HEK293 (cell line): ENCODE measurements at regions not wholly inside any gene's neighbourhood (a gene's known extent, or its start where the extent isn't known, plus 50 kb on each side); places are given as distances from the start of the nearest gene placed in this dataset.

ENCODE experiments used
- CTCF ChIA-PET: fragments of 350-600 bp; formaldehyde crosslinking; extraction: SDS; loops from one replicate; lab custom pipeline; 2021; ENCODE audit warnings: antibody characterized with exemption; lab: Yijun Ruan, JAX
- POLR2A ChIA-PET: fragments of 300-600 bp; formaldehyde crosslinking; extraction: SDS; loops from one replicate; lab custom pipeline; 2020; ENCODE audit warnings: antibody characterized with exemption, inconsistent platforms; lab: Yijun Ruan, JAX
- H3K27ac ChIP-seq: fragments of 200-500 bp; sonication (Bioruptor generic); 2 replicates; pipeline ENCODE4 v1.5.1; 2014; ENCODE audit warnings: low read depth, low read length, control low read depth, inconsistent platforms; ENCODE audit errors: extremely low read depth
- H3K36me3 ChIP-seq, 2 experiments: fragments of 200-500 bp in 1 of 2; sonication (Bioruptor generic) in 1 of 2; 1 replicate in 1 of 2; 2 replicates in 1 of 2; pipeline ENCODE4 v1.5.1; 2014 to 2017; ENCODE audit warnings: inconsistent platforms in 2 of 2, low read length in 2 of 2; ENCODE audit not compliant: control insufficient read depth in 2 of 2, insufficient read depth in 1 of 2
- H3K4me1 ChIP-seq: fragments of 200-500 bp; sonication (Bioruptor generic); 2 replicates; pipeline ENCODE4 v1.5.1; 2014; ENCODE audit warnings: mild to moderate bottlenecking, low read length, inconsistent platforms; ENCODE audit not compliant: control insufficient read depth, insufficient read depth
- H3K4me3 ChIP-seq: 2 replicates; pipeline ENCODE4 v1.5.1; 2011; ENCODE audit warnings: low read depth, mild to moderate bottlenecking, control low read depth, low read length, moderate library complexity
- H3K9me3 ChIP-seq: fragments of 200-500 bp; sonication (Bioruptor generic); 2 replicates; pipeline ENCODE4 v1.5.1; 2014; ENCODE audit warnings: low read depth, low read length, inconsistent platforms; ENCODE audit not compliant: control insufficient read depth, insufficient read depth
- BCL11B ChIP-seq: fragments of 450-650 bp; formaldehyde crosslinking; IDR thresholded peaks from 2 replicates; pipeline ENCODE4 v1.5.1; 2016; ENCODE audit warnings: low read depth, missing biosample characterization, missing genetic modification characterization
- EGR2 ChIP-seq: fragments of 450-650 bp; formaldehyde crosslinking; IDR thresholded peaks from 2 replicates; pipeline ENCODE4 v1.5.1; 2016; ENCODE audit warnings: low read depth, missing biosample characterization, missing genetic modification characterization
- HOXA7 ChIP-seq: sonication (generic); formaldehyde crosslinking; IDR thresholded peaks from 2 replicates; pipeline ENCODE4 v1.8.1; 2022; ENCODE audit warnings: missing genetic modification reagents, borderline replicate concordance
- IKZF3 ChIP-seq: fragments of 450-650 bp; IDR thresholded peaks from 2 replicates; pipeline ENCODE4 v1.5.0; 2018; ENCODE audit warnings: missing biosample characterization, mild to moderate bottlenecking, missing genetic modification characterization, moderate library complexity
- INSM2 ChIP-seq: fragments of 450-650 bp; formaldehyde crosslinking; IDR thresholded peaks from 2 replicates; pipeline ENCODE4 v1.5.1; 2016; ENCODE audit warnings: missing biosample characterization, missing genetic modification characterization
- REST ChIP-seq: fragments of 450-650 bp; formaldehyde crosslinking; IDR thresholded peaks from 2 replicates; pipeline ENCODE4 v1.5.1; 2016; ENCODE audit warnings: missing biosample characterization, missing genetic modification characterization
- SALL2 ChIP-seq: fragments of 450-650 bp; formaldehyde crosslinking; IDR thresholded peaks from 2 replicates; pipeline ENCODE4 v1.5.0; 2017; ENCODE audit warnings: missing biosample characterization, mild to moderate bottlenecking, missing genetic modification characterization, borderline replicate concordance
- TRIM28 ChIP-seq: IDR thresholded peaks from 2 replicates; pipeline ENCODE4 v1.6.1; 2011; ENCODE audit warnings: low read length, control low read depth, borderline replicate concordance
- ZBTB10 ChIP-seq: fragments of 450-650 bp; formaldehyde crosslinking; IDR thresholded peaks from 2 replicates; pipeline ENCODE4 v1.5.1; 2016; ENCODE audit warnings: missing biosample characterization, missing genetic modification characterization
- ZFHX2 ChIP-seq: fragments of 450-650 bp; formaldehyde crosslinking; conservative IDR thresholded peaks from 2 replicates; pipeline ENCODE4 v1.5.1; 2016; ENCODE audit warnings: missing biosample characterization, missing genetic modification characterization
- ZNF239 ChIP-seq: fragments of 450-650 bp; formaldehyde crosslinking; IDR thresholded peaks from 2 replicates; pipeline ENCODE4 v1.5.1; 2016; ENCODE audit warnings: missing biosample characterization, missing genetic modification characterization
- ZNF248 ChIP-seq: fragments of 450-650 bp; formaldehyde crosslinking; IDR thresholded peaks from 2 replicates; pipeline ENCODE4 v1.5.1; 2017; ENCODE audit warnings: missing biosample characterization, missing genetic modification characterization
- ZNF280C ChIP-seq: fragments of 450-650 bp; formaldehyde crosslinking; IDR thresholded peaks from 2 replicates; pipeline ENCODE4 v1.5.1; 2016; ENCODE audit warnings: missing biosample characterization, missing genetic modification characterization
- ZNF391 ChIP-seq: fragments of 450-650 bp; formaldehyde crosslinking; IDR thresholded peaks from 2 replicates; pipeline ENCODE4 v1.5.1; 2016; ENCODE audit warnings: low read depth, missing biosample characterization, missing genetic modification characterization, borderline replicate concordance
- ZNF426 ChIP-seq: fragments of 450-650 bp; formaldehyde crosslinking; IDR thresholded peaks from 2 replicates; pipeline ENCODE4 v1.5.1; 2017; ENCODE audit warnings: missing biosample characterization, missing genetic modification characterization, mild to moderate bottlenecking, inconsistent platforms, moderate library complexity
- ZNF501 ChIP-seq: fragments of 450-650 bp; formaldehyde crosslinking; IDR thresholded peaks from 2 replicates; pipeline ENCODE4 v1.5.1; 2016; ENCODE audit warnings: missing biosample characterization, missing genetic modification characterization
- ZNF571 ChIP-seq: fragments of 450-650 bp; formaldehyde crosslinking; IDR thresholded peaks from 2 replicates; pipeline ENCODE4 v1.5.0; 2017; ENCODE audit warnings: missing biosample characterization, missing genetic modification characterization
- ZNF600 ChIP-seq: fragments of 450-650 bp; formaldehyde crosslinking; IDR thresholded peaks from 2 replicates; pipeline ENCODE4 v1.5.1; 2016; ENCODE audit warnings: missing biosample characterization, missing genetic modification characterization
- ZNF660 ChIP-seq: fragments of 450-650 bp; IDR thresholded peaks from 2 replicates; pipeline ENCODE4 v1.5.1; 2018; ENCODE audit warnings: missing biosample characterization, mild to moderate bottlenecking, missing genetic modification characterization
- ZNF664 ChIP-seq: fragments of 450-650 bp; formaldehyde crosslinking; IDR thresholded peaks from 2 replicates; pipeline ENCODE4 v1.5.1; 2016; ENCODE audit warnings: missing biosample characterization, missing genetic modification characterization
- ZNF843 ChIP-seq: fragments of 450-650 bp; formaldehyde crosslinking; IDR thresholded peaks from 2 replicates; pipeline ENCODE4 v1.5.1; 2016; ENCODE audit warnings: missing biosample characterization, missing genetic modification characterization
- ZSCAN30 ChIP-seq: fragments of 450-650 bp; IDR thresholded peaks from 2 replicates; pipeline ENCODE4 v1.5.1; 2018; ENCODE audit warnings: missing biosample characterization, mild to moderate bottlenecking, missing genetic modification characterization, moderate library complexity

- Histone ChIP-seq H3K4me3 (no peak overlapping the region), H3K9me3 (no peaks in the 10 kb centered on the region), H3K36me3 (no peaks in the 10 kb centered on the region), H3K4me1 (no peaks in the 10 kb centered on the region), H3K27ac (no peak overlapping the region)
- CTCF ChIA-PET, result no interaction called here
- POLR2A ChIA-PET, result no interaction called here
- TF ChIP-seq ZFHX2 (0 out of 2 replicates have a peak, but pooled peaks have one; percentile 10), ZBTB10 (no peak)
Observed at GRCh38 chr5:138663009-138663408, 87.8 kb upstream of the HSPA9 start.

- ChIA-PET CTCF (no interaction called here), POLR2A (no interaction called here)
- no peaks in the 10 kb centered on the region for H3K4me1 ChIP-seq
- H3K4me3 ChIP-seq, result no peak overlapping the region
- TF ChIP-seq ZNF664 (tag by site-specific recombination) (peak; percentile 12; the same call in 1 of the 2 replicates), REST (peak; percentile 97), ZNF501 (tag by site-specific recombination) (no peak)
- no peaks in the 10 kb centered on the region for H3K9me3 ChIP-seq
- no peaks in the 10 kb centered on the region for H3K36me3 ChIP-seq
- H3K27ac ChIP-seq, result no peak overlapping the region
Observed at GRCh38 chr5:138662599-138662998, 87.4 kb upstream of the HSPA9 start.

GRCh38 chr5:138661991-138662434 is 86.8 kb upstream of the HSPA9 start:
- no peaks in the 10 kb centered on the region for H3K36me3 ChIP-seq
- POLR2A ChIA-PET, result no interaction called here
- no peaks in the 10 kb centered on the region for H3K4me1 ChIP-seq
- H3K27ac ChIP-seq, result no peak overlapping the region
- CTCF ChIA-PET, result interaction anchor here (0.5 kb wide), 1 partner anchor 46 kb away, joined by 3 read pairs; no protein-coding TSS in a partner anchor
- no peak overlapping the region for H3K4me3 ChIP-seq
- H3K9me3 ChIP-seq, result no peaks in the 10 kb centered on the region
- no peak for TF ChIP-seq ZNF600 (tag by site-specific recombination)
- TF ChIP-seq HOXA7 (CRISPR knock-in tag), result no peak
- no peak for TF ChIP-seq TRIM28
- TF ChIP-seq EGR2 (tag by site-specific recombination), result peak; percentile 83
- TF ChIP-seq ZNF391 (tag by site-specific recombination), result no peak
- TF ChIP-seq BCL11B (tag by site-specific recombination), result no peak
- no peak for TF ChIP-seq IKZF3 (tag by site-specific recombination)
- 0 out of 2 replicates have a peak, but pooled peaks have one; percentile 24 for TF ChIP-seq ZSCAN30 (tag by site-specific recombination)
- 0 out of 2 replicates have a peak, but pooled peaks have one; percentile 38 for TF ChIP-seq ZNF660 (tag by site-specific recombination)
- no peak for TF ChIP-seq ZNF239
- no peak for TF ChIP-seq ZNF571 (tag by site-specific recombination)
- no peak for TF ChIP-seq SALL2 (tag by site-specific recombination)
- TF ChIP-seq ZNF280C, result no peak
- TF ChIP-seq ZNF843, result no peak
- no peak for TF ChIP-seq ZNF248 (tag by site-specific recombination)
- no peak for TF ChIP-seq INSM2 (tag by site-specific recombination)
- TF ChIP-seq ZNF426, result no peak
